ENCODE measurements at regions not wholly inside any gene's neighbourhood (a gene's known extent, or its start where the extent isn't known, plus 50 kb on each side); places are given as distances from the start of the nearest gene placed in this dataset.
A peak's percentile ranks its signal among the peaks of the same experiment; 100 is the strongest.

DNA sequence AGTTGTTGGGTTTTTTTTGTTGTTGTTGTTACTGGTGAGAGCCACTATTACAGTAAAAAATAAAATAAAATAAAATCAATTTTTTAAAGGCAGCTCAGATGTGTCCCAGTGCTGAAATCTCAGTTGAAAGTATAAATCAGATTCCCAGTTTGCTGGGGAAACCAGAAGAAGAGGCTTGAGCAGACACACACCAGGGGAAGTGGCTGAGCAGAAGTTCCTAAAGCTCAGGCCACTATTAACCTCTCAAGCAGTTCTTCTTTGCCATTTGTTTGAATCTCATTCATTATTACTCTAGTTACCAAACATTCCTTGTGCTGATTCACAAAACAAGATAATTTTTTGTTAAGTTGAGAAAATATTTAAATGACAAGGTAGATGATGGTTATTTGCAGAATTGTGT, 70.9 kb upstream of the ZSWIM6 start:
- no peak overlapping the region for H3K9ac ChIP-seq (ENCODE audit: low read length)
- intact Hi-C loops (cut with micrococcal nuclease): no loop called here
- no peak overlapping the region for H2AFZ ChIP-seq (ENCODE audit: low read depth, low read length, poor library complexity, severe bottlenecking)
- no peak for ATAC-seq
- no peaks in the 10 kb centered on the region for H3K27me3 ChIP-seq (ENCODE audit: insufficient read depth, low read length)
- no TSS peak for BruUV-seq (replicated peaks)
- H3K79me2 ChIP-seq (ENCODE audit: insufficient read depth, low read length): no peaks in the 10 kb centered on the region
- H3K4me2 ChIP-seq (ENCODE audit: low read length): no peak overlapping the region
- no peak overlapping the region for H3K27ac ChIP-seq (ENCODE audit: low read depth, low read length)
- H4K20me1 ChIP-seq (ENCODE audit: insufficient read depth): no peaks in the 10 kb centered on the region
- TF ChIP-seq, protein P1, sequence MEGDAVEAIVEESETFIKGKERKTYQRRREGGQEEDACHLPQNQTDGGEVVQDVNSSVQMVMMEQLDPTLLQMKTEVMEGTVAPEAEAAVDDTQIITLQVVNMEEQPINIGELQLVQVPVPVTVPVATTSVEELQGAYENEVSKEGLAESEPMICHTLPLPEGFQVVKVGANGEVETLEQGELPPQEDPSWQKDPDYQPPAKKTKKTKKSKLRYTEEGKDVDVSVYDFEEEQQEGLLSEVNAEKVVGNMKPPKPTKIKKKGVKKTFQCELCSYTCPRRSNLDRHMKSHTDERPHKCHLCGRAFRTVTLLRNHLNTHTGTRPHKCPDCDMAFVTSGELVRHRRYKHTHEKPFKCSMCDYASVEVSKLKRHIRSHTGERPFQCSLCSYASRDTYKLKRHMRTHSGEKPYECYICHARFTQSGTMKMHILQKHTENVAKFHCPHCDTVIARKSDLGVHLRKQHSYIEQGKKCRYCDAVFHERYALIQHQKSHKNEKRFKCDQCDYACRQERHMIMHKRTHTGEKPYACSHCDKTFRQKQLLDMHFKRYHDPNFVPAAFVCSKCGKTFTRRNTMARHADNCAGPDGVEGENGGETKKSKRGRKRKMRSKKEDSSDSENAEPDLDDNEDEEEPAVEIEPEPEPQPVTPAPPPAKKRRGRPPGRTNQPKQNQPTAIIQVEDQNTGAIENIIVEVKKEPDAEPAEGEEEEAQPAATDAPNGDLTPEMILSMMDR (IDR thresholded peaks at IDR 0.05 in 2 of 3, conservative IDR thresholded peaks at IDR 0.05 in 1 of 3; ENCODE audit: borderline replicate concordance in 1 of 3, insufficient read depth in 1 of 3, low read depth in 2 of 3, low read length in 2 of 3): no peak
- no peak for TF ChIP-seq JUND (IDR thresholded peaks at IDR 0.05)
- no peak for TF ChIP-seq SRF (IDR thresholded peaks at IDR 0.05; ENCODE audit: low read depth)
- TF ChIP-seq SP1 (IDR thresholded peaks at IDR 0.05; ENCODE audit: low read depth): no peak
- TF ChIP-seq, protein P2, sequence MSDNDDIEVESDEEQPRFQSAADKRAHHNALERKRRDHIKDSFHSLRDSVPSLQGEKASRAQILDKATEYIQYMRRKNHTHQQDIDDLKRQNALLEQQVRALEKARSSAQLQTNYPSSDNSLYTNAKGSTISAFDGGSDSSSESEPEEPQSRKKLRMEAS (IDR thresholded peaks at IDR 0.05): no peak
- TF ChIP-seq POLR2AphosphoS5 (IDR thresholded peaks at IDR 0.05; ENCODE audit: low read depth, low read length): no peak
- TF ChIP-seq CBX3 (IDR thresholded peaks at IDR 0.05; ENCODE audit: low read depth): no peak
- TF ChIP-seq CEBPB (IDR thresholded peaks at IDR 0.05; ENCODE audit: low read depth): no peak
- no peak for TF ChIP-seq ZFX (IDR thresholded peaks at IDR 0.05)
- TF ChIP-seq EZH2 (IDR thresholded peaks at IDR 0.05): no peak
- H3K4me3 ChIP-seq (replicated peaks in 1 of 2; ENCODE audit: low read depth in 1 of 2, low read length in 2 of 2): no peak overlapping the region
- H3K9me2 ChIP-seq (ENCODE audit: insufficient read depth): no peaks in the 10 kb centered on the region
- CTCF ChIA-PET: no interaction called here
- no peaks in the 10 kb centered on the region for H3K9me3 ChIP-seq (ENCODE audit: control insufficient read depth in 1 of 2, insufficient read depth in 1 of 2, low read depth in 1 of 2, low read length in 2 of 2)
- H3K36me3 ChIP-seq (ENCODE audit: control insufficient read depth in 1 of 2, insufficient read depth in 2 of 2, low read length in 2 of 2): no peaks in the 10 kb centered on the region
- no peak for DNase-seq (ENCODE audit: low read depth, low spot score)
- POLR2A ChIA-PET: no interaction called here
- RAD21 ChIA-PET (ENCODE audit: low non-redundant PET in 1 of 2, low total read pairs in 2 of 2, uncharacterized antibody in 2 of 2, unreplicated experiment in 2 of 2): no interaction called here
- no peaks in the 10 kb centered on the region for H3K4me1 ChIP-seq (ENCODE audit: control insufficient read depth in 1 of 2, insufficient read depth in 2 of 2, low read length in 2 of 2)

DNA sequence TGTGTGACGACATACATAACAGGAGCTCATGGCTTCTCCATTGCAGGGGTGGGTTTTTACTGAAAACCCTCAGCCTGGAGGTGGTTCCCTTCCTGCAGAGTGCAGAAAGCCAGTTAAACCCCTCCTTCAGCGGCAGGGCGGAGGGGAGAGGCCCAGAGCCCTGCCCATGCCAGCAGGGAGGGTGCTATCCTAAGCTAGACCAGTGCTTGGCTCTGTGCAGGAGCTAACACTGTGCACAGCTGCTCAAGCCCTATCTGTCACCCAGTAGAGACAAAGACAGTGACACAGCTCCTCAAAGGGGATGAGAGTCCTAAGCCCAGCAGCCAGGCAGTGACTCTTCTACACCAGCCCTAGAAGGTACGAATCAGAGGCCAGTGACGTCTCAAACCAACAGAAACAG, 70.0 kb upstream of the ZSWIM6 start:
- Histone ChIP-seq H3K79me2 (ENCODE audit: insufficient read depth, low read length) (no peaks in the 10 kb centered on the region), H3K36me3 (ENCODE audit: control insufficient read depth in 1 of 2, insufficient read depth in 2 of 2, low read length in 2 of 2) (no peaks in the 10 kb centered on the region), H3K4me2 (ENCODE audit: low read length) (no peak overlapping the region), H4K20me1 (ENCODE audit: insufficient read depth) (no peaks in the 10 kb centered on the region), H3K27me3 (ENCODE audit: insufficient read depth, low read length) (no peaks in the 10 kb centered on the region), H3K9ac (ENCODE audit: low read length) (no peak overlapping the region), H3K9me3 (ENCODE audit: control insufficient read depth in 1 of 2, insufficient read depth in 1 of 2, low read depth in 1 of 2, low read length in 2 of 2) (no peaks in the 10 kb centered on the region), H3K9me2 (ENCODE audit: insufficient read depth) (no peaks in the 10 kb centered on the region), H3K4me1 (ENCODE audit: control insufficient read depth in 1 of 2, insufficient read depth in 2 of 2, low read length in 2 of 2) (no peaks in the 10 kb centered on the region), H2AFZ (ENCODE audit: low read depth, low read length, poor library complexity, severe bottlenecking) (no peak overlapping the region), H3K4me3 (replicated peaks in 1 of 2; ENCODE audit: low read depth in 1 of 2, low read length in 2 of 2) (no peak overlapping the region), H3K27ac (ENCODE audit: low read depth, low read length) (no peak overlapping the region)
- CTCF ChIA-PET: no interaction called here
- POLR2A ChIA-PET: no interaction called here
- TF ChIP-seq, protein P1 (IDR thresholded peaks at IDR 0.05 in 2 of 3, conservative IDR thresholded peaks at IDR 0.05 in 1 of 3; ENCODE audit: borderline replicate concordance in 1 of 3, insufficient read depth in 1 of 3, low read depth in 2 of 3, low read length in 2 of 3): no peak
- TF ChIP-seq, protein P2 (IDR thresholded peaks at IDR 0.05): no peak
- TF ChIP-seq SIN3A (IDR thresholded peaks at IDR 0.05; ENCODE audit: low read depth): no peak
- TF ChIP-seq, protein P3, sequence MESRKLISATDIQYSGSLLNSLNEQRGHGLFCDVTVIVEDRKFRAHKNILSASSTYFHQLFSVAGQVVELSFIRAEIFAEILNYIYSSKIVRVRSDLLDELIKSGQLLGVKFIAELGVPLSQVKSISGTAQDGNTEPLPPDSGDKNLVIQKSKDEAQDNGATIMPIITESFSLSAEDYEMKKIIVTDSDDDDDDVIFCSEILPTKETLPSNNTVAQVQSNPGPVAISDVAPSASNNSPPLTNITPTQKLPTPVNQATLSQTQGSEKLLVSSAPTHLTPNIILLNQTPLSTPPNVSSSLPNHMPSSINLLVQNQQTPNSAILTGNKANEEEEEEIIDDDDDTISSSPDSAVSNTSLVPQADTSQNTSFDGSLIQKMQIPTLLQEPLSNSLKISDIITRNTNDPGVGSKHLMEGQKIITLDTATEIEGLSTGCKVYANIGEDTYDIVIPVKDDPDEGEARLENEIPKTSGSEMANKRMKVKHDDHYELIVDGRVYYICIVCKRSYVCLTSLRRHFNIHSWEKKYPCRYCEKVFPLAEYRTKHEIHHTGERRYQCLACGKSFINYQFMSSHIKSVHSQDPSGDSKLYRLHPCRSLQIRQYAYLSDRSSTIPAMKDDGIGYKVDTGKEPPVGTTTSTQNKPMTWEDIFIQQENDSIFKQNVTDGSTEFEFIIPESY (IDR thresholded peaks at IDR 0.05; ENCODE audit: extremely low read depth, insufficient replicate concordance, low read length): no peak
- no peak for TF ChIP-seq CEBPB (IDR thresholded peaks at IDR 0.05; ENCODE audit: low read depth)
- TF ChIP-seq SRF (IDR thresholded peaks at IDR 0.05; ENCODE audit: low read depth): no peak
- TF ChIP-seq POLR2A (IDR thresholded peaks at IDR 0.05; ENCODE audit: borderline replicate concordance, extremely low read depth, insufficient read depth, insufficient read length): no peak
- TF ChIP-seq TCF7L2 (IDR thresholded peaks at IDR 0.05; ENCODE audit: borderline replicate concordance, extremely low read depth, insufficient read depth, insufficient read length): no peak
- no peak for TF ChIP-seq POLR2AphosphoS5 (IDR thresholded peaks at IDR 0.05; ENCODE audit: low read depth, low read length)
- ATAC-seq: peak; percentile 52
- no TSS peak for BruUV-seq (replicated peaks)
- RAD21 ChIA-PET (ENCODE audit: low non-redundant PET in 1 of 2, low total read pairs in 2 of 2, uncharacterized antibody in 2 of 2, unreplicated experiment in 2 of 2): no interaction called here
- DNase-seq (ENCODE audit: low read depth, low spot score): no peak
- intact Hi-C loops (cut with micrococcal nuclease): no loop called here

Data from HCT116 (cell line).